ENCODE measurements at regions not wholly inside any gene's neighbourhood (a gene's known extent, or its start where the extent isn't known, plus 50 kb on each side); places are given as distances from the start of the nearest gene placed in this dataset.

- no peak for TF ChIP-seq POLR2A (IDR thresholded peaks at IDR 0.05; ENCODE audit: low read depth, low read length)
- no peak for TF ChIP-seq POLR2AphosphoS5 (IDR thresholded peaks at IDR 0.05; ENCODE audit: low read depth, low read length)
- TF ChIP-seq TAF1 (IDR thresholded peaks at IDR 0.05; ENCODE audit: low read depth, low read length): no peak
Observed at GRCh38 chr1:172954476-172955150, 96.1 kb downstream of the TNFSF18 start.
